ENCODE measurements at regions not wholly inside any gene's neighbourhood (a gene's known extent, or its start where the extent isn't known, plus 50 kb on each side); places are given as distances from the start of the nearest gene placed in this dataset.

DNA sequence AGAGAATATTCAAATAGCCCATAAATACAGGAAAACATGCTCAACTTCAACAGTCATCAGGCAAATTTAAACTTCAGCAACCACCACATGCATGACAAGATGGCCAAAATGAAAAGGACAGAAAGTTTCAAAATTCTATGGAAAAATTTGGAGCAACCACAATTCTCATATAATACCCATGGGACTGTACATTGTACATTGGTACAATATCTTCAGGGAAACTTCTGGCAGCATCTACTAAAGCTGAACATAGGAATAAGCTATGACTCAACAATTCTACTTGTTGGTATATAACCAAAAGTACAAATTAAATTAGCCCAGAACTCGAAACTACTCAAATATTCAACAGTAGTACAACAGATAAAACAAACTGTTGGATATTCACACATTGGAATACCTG, 847.6 kb downstream of the TBL1XR1 start:
- H3K4me3 ChIP-seq (ENCODE audit: low read depth, low read length, poor library complexity, severe bottlenecking) = no peak overlapping the region
- H3K36me3 ChIP-seq (ENCODE audit: insufficient read depth, low read length, poor library complexity, severe bottlenecking) = no peaks in the 10 kb centered on the region
- ChIA-PET CTCF (no interaction called here), POLR2A (ENCODE audit: low non-redundant PET) (no interaction called here)
- no peaks in the 10 kb centered on the region for H3K9me3 ChIP-seq (ENCODE audit: low read depth, low read length, poor library complexity, severe bottlenecking)
- no peak for DNase-seq (ENCODE audit: low spot score)
- no peaks in the 10 kb centered on the region for H3K27me3 ChIP-seq (replicated peaks; ENCODE audit: insufficient read depth, low read depth, low read length, poor library complexity)
- BruUV-seq (replicated peaks) = no TSS peak
- TF ChIP-seq CTCF (conservative IDR thresholded peaks at IDR 0.05; ENCODE audit: low read depth, low read length) (no peak), EZH2 (IDR thresholded peaks at IDR 0.05; ENCODE audit: borderline replicate concordance, low read depth, low read length, poor library complexity, severe bottlenecking) (no peak)
- no peak overlapping the region for H3K27ac ChIP-seq (ENCODE audit: low read depth, low read length, poor library complexity, severe bottlenecking)
- H3K4me1 ChIP-seq (ENCODE audit: insufficient read depth, low read length, poor library complexity, severe bottlenecking) = no peaks in the 10 kb centered on the region
- intact Hi-C loops (cut with micrococcal nuclease; ENCODE audit: unreplicated experiment) = no loop called here

- Histone ChIP-seq H3K36me3 (ENCODE audit: insufficient read depth, low read length, poor library complexity, severe bottlenecking) (no peaks in the 10 kb centered on the region), H3K4me1 (ENCODE audit: insufficient read depth, low read length, poor library complexity, severe bottlenecking) (no peaks in the 10 kb centered on the region), H3K27me3 (replicated peaks; ENCODE audit: insufficient read depth, low read depth, low read length, poor library complexity) (no peaks in the 10 kb centered on the region), H3K9me3 (ENCODE audit: low read depth, low read length, poor library complexity, severe bottlenecking) (no peaks in the 10 kb centered on the region), H3K4me3 (ENCODE audit: low read depth, low read length, poor library complexity, severe bottlenecking) (no peak overlapping the region), H3K27ac (ENCODE audit: low read depth, low read length, poor library complexity, severe bottlenecking) (no peak overlapping the region)
- ChIA-PET CTCF (no interaction called here), POLR2A (ENCODE audit: low non-redundant PET) (no interaction called here)
- intact Hi-C loops (cut with micrococcal nuclease; ENCODE audit: unreplicated experiment) = no loop called here
- no peak for TF ChIP-seq EZH2 (IDR thresholded peaks at IDR 0.05; ENCODE audit: borderline replicate concordance, low read depth, low read length, poor library complexity, severe bottlenecking)
- TF ChIP-seq CTCF (conservative IDR thresholded peaks at IDR 0.05; ENCODE audit: low read depth, low read length) = no peak
- no TSS peak for BruUV-seq (replicated peaks)
- DNase-seq (ENCODE audit: low spot score) = no peak
Measured at GRCh38 chr3:176347424-176348146, 849.7 kb downstream of the TBL1XR1 start.

DNA sequence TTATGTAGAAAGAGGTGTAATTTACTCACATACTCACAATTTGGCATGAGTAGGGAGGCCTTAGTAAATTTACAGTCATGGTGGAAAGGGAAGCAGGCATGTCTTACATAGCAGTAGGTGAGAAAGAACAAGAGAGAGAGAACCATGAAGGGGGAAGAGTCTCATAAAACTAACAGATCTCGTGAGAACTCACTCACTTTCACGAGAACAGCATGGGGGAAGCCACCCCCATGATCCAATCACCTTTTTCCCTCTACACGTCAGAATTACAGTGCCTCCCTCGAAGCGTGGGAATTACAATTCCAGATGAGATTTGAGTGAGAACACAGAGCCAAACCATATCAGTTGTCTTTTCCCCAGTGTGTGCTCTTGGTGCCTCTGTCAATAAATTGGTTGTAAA, 855.3 kb downstream of the TBL1XR1 start:
- ChIA-PET CTCF (no interaction called here), POLR2A (ENCODE audit: low non-redundant PET) (no interaction called here)
- Histone ChIP-seq H3K4me3 (ENCODE audit: low read depth, low read length, poor library complexity, severe bottlenecking) (no peak overlapping the region), H3K27me3 (replicated peaks; ENCODE audit: insufficient read depth, low read depth, low read length, poor library complexity) (no peaks in the 10 kb centered on the region), H3K9me3 (ENCODE audit: low read depth, low read length, poor library complexity, severe bottlenecking) (no peaks in the 10 kb centered on the region), H3K4me1 (ENCODE audit: insufficient read depth, low read length, poor library complexity, severe bottlenecking) (no peaks in the 10 kb centered on the region), H3K36me3 (ENCODE audit: insufficient read depth, low read length, poor library complexity, severe bottlenecking) (no peaks in the 10 kb centered on the region), H3K27ac (ENCODE audit: low read depth, low read length, poor library complexity, severe bottlenecking) (no peak overlapping the region)
- BruUV-seq (replicated peaks) = no TSS peak
- intact Hi-C loops (cut with micrococcal nuclease; ENCODE audit: unreplicated experiment) = no loop called here
- no peak for DNase-seq (ENCODE audit: low spot score)
- no peak for TF ChIP-seq EZH2 (IDR thresholded peaks at IDR 0.05; ENCODE audit: borderline replicate concordance, low read depth, low read length, poor library complexity, severe bottlenecking)
- no peak for TF ChIP-seq CTCF (conservative IDR thresholded peaks at IDR 0.05; ENCODE audit: low read depth, low read length)
